ENCODE measurements at regions not wholly inside any gene's neighbourhood (a gene's known extent, or its start where the extent isn't known, plus 50 kb on each side); places are given as distances from the start of the nearest gene placed in this dataset.
A peak's percentile ranks its signal among the peaks of the same experiment; 100 is the strongest.

GRCh38 chr4:13906727-13907126 is 279.2 kb upstream of the BOD1L1 start:
- peak overlapping the region in 2 of 5 donors; percentile 55 to 80 for H3K27ac ChIP-seq
- intact Hi-C loops (cut with DNase I), result no loop called here
- WGBS, 4 donors, result 93 to 96% (median 94%) methylated on average over 3 of the region's 3 CpGs

GRCh38 chr4:13907255-13907751 is 279.8 kb upstream of the BOD1L1 start:
- no peaks in the 10 kb centered on the region for H3K9me3 ChIP-seq (replicated peaks in 1 of 3)
- peaks cover 3 to 8% of the 10 kb centered on the region in 2 donors for H3K4me1 ChIP-seq (replicated peaks in 1 of 2)
- no peak for TF ChIP-seq CTCF (IDR thresholded peaks at IDR 0.05)
- TF ChIP-seq POLR2A (IDR thresholded peaks at IDR 0.05), result no peak
- peak overlapping the region in 2 of 5 donors; percentile 55 to 80 for H3K27ac ChIP-seq
- peak in 6 of 7 donors; percentile 20 to 53 (median 39) for DNase-seq
- 85 to 98% (median 96%) methylated on average over 1 of the region's 1 CpG for WGBS, 4 donors
- no peak overlapping the region for H3K4me3 ChIP-seq
- intact Hi-C loops (cut with DNase I), result no loop called here
- H3K36me3 ChIP-seq (replicated peaks in 1 of 2), result no peaks in the 10 kb centered on the region
- H3K27me3 ChIP-seq, result no peaks in the 10 kb centered on the region

More at GRCh38 chr4:13906727-13907126, 279.2 kb upstream of the BOD1L1 start:
- DNase-seq, result no peak
- Histone ChIP-seq H3K4me1 (replicated peaks in 1 of 2) (peaks cover 3 to 8% of the 10 kb centered on the region in 2 donors), H3K4me3 (no peak overlapping the region), H3K36me3 (replicated peaks in 1 of 2) (no peaks in the 10 kb centered on the region), H3K27me3 (no peaks in the 10 kb centered on the region), H3K9me3 (replicated peaks in 1 of 3) (no peaks in the 10 kb centered on the region)
- TF ChIP-seq CTCF (IDR thresholded peaks at IDR 0.05) (no peak), POLR2A (IDR thresholded peaks at IDR 0.05) (no peak)

- Histone ChIP-seq H3K27me3 (no peaks in the 10 kb centered on the region), H3K9me3 (replicated peaks in 1 of 3) (no peaks in the 10 kb centered on the region), H3K36me3 (replicated peaks in 1 of 2) (no peaks in the 10 kb centered on the region), H3K4me1 (replicated peaks in 1 of 2) (peaks cover 3 to 8% of the 10 kb centered on the region in 2 donors), H3K27ac (no peak overlapping the region), H3K4me3 (no peak overlapping the region)
- TF ChIP-seq CTCF (IDR thresholded peaks at IDR 0.05) (no peak), POLR2A (IDR thresholded peaks at IDR 0.05) (no peak)
- DNase-seq, result no peak
- WGBS, 4 donors, result 79 to 95% (median 90%) methylated on average over 2 of the region's 2 CpGs
- intact Hi-C loops (cut with DNase I), result no loop called here
Observed at GRCh38 chr4:13908455-13908854, 280.9 kb upstream of the BOD1L1 start.

- Histone ChIP-seq H3K4me3 (no peak overlapping the region), H3K4me1 (replicated peaks in 1 of 2) (peaks cover 3 to 8% of the 10 kb centered on the region in 2 donors), H3K36me3 (replicated peaks in 1 of 2) (no peaks in the 10 kb centered on the region), H3K27me3 (no peaks in the 10 kb centered on the region), H3K27ac (no peak overlapping the region), H3K9me3 (replicated peaks in 1 of 3) (no peaks in the 10 kb centered on the region)
- DNase-seq, result no peak
- intact Hi-C loops (cut with DNase I), result no loop called here
- TF ChIP-seq POLR2A (IDR thresholded peaks at IDR 0.05) (no peak), CTCF (IDR thresholded peaks at IDR 0.05) (no peak)
Observed at GRCh38 chr4:13910556-13910955, 283.0 kb upstream of the BOD1L1 start.

Measured in adrenal gland (tissue), 9 donors.